Neural progenitor cell (in vitro differentiated cells): ENCODE measurements at regions not wholly inside any gene's neighbourhood (a gene's known extent, or its start where the extent isn't known, plus 50 kb on each side); places are given as distances from the start of the nearest gene placed in this dataset.

Source experiments
- EZH2 ChIP-seq: fragments of 200-600 bp; sonication (generic); IDR thresholded peaks from 2 replicates; pipeline ENCODE4 v1.6.1; 2017; ENCODE audit warnings: antibody characterized with exemption, mild to moderate bottlenecking, moderate library complexity
- EZH2phosphoT487 ChIP-seq: fragments of 200-600 bp; sonication (generic); IDR thresholded peaks from 2 replicates; pipeline ENCODE4 v1.6.1; 2017; ENCODE audit warnings: antibody characterized with exemption
- TF ChIP-seq, protein P1 (sequence below): fragments of 200-600 bp; sonication (generic); IDR thresholded peaks from 2 replicates; pipeline ENCODE4 v1.5.1; 2017; ENCODE audit warnings: antibody characterized with exemption, mild to moderate bottlenecking

DNA sequence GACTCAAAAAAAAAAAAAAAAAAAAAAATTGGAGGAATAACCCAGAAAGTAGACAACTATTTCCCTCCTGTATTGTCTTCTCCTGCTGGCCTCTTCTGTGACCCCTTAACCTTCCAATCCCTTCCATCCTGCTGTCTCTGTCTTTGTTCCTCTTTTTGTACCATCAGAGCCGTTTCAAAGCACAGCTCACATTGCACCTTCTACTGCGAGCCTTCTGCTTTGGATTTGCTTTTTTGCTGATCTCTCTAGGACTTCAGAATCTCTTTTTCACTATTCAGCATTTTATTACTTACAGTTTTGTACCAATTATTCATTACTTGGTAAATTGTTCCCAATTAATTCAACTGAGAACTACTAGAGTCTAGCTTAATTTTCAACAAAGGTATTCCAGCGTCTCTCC lies 284.0 kb upstream of the TBL1XR1 start:
- TF ChIP-seq, protein P1, sequence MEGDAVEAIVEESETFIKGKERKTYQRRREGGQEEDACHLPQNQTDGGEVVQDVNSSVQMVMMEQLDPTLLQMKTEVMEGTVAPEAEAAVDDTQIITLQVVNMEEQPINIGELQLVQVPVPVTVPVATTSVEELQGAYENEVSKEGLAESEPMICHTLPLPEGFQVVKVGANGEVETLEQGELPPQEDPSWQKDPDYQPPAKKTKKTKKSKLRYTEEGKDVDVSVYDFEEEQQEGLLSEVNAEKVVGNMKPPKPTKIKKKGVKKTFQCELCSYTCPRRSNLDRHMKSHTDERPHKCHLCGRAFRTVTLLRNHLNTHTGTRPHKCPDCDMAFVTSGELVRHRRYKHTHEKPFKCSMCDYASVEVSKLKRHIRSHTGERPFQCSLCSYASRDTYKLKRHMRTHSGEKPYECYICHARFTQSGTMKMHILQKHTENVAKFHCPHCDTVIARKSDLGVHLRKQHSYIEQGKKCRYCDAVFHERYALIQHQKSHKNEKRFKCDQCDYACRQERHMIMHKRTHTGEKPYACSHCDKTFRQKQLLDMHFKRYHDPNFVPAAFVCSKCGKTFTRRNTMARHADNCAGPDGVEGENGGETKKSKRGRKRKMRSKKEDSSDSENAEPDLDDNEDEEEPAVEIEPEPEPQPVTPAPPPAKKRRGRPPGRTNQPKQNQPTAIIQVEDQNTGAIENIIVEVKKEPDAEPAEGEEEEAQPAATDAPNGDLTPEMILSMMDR = no peak
- TF ChIP-seq EZH2phosphoT487 (no peak), EZH2 (no peak)
